HG03060 (cell line): ENCODE measurements at regions not wholly inside any gene's neighbourhood (a gene's known extent, or its start where the extent isn't known, plus 50 kb on each side); places are given as distances from the start of the nearest gene placed in this dataset.
"Not testable (repeated sequence)": the region's sequence is repeated elsewhere in the genome, so short reads cannot be mapped to it uniquely, and the experiment has no call there.

Experiments
- ATAC-seq: cut with Tn5 transposase; IDR thresholded peaks from one replicate; pipeline ENCODE4 v1.9.1; 2021; ENCODE audit warnings: low read depth, moderate number of reproducible peaks; ENCODE audit not compliant: unreplicated experiment

DNA sequence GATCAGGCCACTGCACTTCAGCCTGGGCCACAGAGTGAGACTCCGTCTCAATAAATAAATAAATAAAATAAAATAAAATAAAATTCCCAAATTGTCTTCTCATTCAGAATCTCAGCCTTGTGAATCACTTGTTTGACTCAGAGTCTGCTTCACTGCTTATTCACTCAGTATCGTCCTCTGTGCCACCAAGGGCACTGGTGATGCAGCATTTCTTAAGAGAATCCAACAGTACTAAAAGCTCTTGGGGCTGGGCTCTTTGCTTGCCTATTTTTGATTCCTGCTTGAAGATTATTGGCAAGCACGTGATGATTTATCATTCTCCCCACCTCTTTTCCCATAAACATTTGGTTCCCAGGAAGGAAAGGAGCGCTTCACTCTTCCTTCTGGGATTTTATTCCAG lies 54.8 kb upstream of the HMGB1 start:
- no peak for ATAC-seq

DNA sequence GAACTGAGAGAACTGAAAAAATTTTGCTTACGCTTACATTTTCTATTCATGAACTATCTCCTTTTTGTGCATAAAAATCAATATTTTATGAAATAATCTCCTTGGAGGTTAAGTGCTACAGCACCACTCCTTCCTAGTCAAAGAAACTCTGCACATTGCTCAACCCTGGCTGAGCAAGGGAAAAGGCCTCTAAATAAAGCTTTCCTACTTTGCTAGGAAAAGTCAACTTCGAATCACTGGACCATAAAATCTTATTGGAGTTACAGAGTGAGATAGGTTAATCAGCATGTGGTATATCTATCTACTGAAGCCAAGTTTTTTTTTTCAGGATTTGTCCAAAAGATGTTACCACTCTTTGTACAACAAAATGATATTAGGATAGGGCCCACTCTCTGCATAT lies 57.5 kb upstream of the HMGB1 start:
- ATAC-seq, result no peak

DNA sequence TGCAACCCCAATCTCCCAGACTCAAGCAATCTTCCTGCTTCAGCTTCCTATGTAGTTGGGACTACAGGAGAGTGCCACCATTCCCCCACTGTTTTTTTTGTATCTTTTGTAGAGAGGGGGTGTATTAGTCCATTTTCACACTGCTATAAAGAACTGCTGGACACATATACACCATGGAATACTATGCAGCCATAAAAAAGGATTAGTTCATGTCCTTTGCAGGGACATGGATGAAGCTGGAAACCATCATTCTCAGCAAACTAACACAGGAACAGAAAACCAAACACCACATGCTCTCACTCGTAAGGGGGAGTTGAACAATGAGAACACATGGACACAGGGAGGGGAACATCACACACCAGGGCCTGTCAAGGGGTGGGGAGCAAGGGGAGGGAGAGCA lies 58.1 kb upstream of the HMGB1 start:
- ATAC-seq, result not testable (repeated sequence)

DNA sequence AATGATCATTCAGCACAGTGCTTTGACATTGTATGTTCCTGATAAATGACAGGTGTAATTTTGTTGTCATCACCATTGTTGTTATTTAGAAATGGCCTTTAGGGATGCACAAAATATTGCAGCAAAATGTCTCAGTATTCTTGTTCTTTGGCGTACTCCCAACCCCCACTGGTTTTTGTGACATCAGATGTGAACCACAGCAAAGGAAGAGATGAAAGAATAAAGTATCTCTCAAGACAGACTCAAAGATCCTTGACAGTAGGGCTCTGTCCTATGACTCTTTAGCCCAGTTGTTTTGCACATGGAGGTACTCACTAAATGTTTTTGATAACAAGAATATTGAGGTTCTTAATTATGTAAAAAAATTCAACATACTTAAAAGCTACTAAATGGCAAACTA lies 59.5 kb upstream of the HMGB1 start:
- not testable (repeated sequence) for ATAC-seq

DNA sequence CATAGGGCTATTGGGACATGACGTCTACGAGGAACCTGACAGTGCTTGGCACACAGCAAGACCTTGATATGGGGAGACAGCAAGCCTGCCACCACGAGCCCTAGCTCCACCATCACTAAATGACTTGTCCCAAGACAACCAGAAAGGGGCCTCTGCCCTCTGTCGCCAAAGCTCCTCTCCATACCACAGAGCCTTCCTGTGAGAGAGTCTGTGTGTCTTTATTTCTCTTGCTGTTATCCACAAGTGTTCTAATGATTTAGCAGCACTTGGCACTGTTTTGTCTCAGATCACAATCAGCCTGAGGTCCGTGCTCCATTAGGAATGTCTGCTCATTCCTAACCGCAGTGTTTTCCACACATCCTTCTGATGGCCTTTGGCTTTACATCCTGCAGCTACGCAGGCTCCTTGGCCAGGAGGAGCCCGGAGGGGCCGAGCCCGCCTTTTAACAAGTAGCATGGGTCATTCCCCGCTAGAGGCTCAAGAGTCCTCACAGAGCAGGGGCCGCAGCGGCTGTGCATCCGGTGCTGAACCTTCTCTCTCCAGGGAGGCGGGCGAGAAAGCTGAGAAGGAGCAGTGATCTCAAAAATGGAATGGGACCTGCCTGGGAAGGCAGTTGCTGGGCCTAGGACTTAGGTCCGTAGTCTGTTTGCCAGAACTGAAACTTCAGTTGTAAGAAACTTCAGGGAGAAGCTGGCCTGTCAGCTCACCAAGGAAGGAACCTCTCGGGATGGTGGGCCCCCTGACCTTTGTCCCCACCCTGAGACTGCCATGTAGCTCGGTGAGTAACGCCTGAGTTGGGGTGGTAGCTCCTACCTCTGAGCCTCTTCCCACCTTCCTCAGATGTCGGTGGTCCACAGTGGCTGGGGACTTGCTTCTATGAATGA lies 61.1 kb upstream of the HMGB1 start:
- no peak for ATAC-seq

DNA sequence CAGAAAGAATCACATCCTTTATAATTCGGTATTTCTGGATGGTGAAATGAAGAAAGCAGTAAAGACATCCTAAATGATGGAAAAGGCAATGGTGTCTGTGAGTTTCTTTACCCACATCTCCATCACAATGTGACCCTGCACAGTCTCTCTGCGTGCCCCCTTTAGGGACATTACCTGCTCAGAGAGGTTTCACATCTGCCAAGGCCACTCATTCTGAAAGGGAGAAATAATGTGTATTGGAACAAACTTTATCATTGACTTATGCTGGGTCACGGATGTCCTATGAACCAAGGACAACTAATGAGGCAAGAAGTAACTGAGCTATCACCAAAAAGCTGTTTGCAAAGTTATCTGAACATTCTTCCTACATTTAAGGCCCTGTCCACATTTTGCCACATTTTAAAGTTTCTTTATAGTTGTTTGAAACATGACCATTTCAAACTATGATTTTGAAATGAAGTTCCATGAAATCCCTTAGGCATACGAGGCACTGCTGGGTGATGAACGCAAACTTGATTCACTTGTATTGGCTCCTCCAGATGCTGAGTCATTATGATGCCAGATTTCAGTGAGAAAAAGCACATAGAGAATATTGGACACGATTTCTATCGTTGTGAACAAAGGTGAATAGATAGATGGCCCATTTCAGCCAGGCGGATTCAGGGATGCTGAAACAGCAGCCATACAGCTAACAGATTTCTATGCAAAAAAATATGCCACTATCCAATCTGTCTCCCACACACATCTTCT lies 63.5 kb upstream of the HMGB1 start:
- peak; percentile 75 for ATAC-seq

DNA sequence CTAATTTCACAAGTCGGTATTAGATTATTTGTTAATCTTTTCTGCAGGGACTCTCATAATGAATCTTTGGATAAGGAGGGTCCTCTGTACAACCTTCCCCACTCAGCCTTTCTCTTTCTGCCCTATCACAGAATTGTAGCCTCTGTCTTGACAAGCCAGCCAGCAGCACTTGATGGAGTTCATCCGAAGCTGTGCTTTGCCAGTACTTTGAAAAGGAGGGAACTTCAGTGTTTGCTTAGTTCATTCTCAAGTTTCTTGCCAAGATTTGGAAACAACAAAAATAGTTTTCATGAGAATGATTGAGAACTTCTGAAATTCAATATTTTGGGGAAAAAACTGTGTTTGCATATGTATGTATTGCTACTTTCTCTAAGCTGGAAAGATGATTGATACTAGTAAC lies 69.3 kb upstream of the HMGB1 start:
- no peak for ATAC-seq

DNA sequence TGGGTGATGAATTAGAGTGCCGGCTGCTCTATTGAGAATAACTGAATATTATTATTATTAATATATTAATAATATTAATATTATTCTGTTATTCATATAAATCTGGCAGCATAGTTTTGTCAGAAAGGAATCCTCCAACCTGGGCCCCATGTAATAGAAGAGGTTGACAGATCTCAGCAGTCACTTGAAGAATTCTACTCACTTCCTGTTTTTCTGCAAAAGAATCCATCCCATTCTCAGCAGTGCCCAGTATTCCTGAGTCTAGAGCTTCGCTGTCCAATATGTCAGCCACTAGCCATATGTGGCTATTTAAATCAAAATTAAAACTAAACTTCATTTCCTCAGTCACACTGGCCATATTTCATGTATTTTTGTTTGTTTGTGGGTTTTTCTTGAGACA lies 72.4 kb upstream of the USPL1 start:
- no peak for ATAC-seq

DNA sequence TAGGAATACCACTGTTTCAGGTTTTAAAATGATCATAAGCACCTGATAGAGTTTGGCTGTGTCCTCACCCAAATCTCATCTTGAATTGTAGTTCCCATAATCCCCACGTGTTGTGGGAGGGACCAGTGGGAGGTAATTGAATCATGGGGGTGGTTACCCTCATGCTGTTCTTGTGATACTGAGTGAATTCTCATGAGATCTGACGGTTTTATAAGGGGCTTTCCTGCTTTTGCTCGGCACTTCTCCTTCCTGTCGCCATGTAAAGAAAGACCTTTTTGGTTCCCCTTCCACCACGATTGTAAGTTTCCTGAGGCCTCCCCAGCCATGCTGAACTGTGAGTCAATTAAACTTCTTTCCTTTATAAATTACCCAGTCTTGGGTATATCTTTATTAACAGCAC lies 69.7 kb upstream of the USPL1 start:
- not testable (repeated sequence) for ATAC-seq

DNA sequence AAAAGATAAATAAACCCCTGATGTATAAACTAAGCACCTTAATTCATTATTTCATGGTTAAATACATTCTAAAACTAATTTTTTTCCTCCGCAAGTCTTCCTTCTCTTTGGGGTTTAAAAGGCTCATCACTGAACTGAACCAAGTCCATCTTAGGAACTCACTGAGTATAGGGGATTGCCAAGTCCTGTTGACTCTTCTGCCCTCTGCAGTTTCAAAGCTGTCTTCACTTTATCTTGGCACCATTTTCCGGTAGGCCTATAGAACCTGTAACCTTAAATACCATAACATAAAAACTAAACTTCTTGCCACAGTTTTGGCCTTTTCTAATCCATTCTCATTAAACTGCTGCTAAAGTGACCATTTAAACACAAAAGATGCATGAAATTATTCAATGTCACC lies 66.5 kb upstream of the USPL1 start:
- no peak for ATAC-seq

DNA sequence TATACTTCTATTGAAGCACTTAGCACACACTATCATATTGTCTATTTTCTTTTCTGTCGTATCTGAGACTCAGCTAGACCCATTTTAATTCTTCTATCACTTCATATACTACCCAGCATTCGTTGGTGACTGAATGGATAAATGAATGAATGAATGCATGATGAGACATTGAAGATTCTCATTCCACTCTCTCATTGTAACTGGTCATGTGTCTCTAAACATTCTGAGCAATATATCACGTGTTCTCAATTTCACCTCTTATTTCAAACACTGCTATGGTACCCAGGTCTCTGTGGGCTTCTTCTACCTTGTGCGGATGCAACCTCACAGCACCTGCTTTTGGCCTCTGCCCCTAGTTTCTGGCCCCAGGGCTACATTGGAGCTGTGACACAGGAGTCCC lies 65.2 kb upstream of the USPL1 start:
- ATAC-seq, result no peak

DNA sequence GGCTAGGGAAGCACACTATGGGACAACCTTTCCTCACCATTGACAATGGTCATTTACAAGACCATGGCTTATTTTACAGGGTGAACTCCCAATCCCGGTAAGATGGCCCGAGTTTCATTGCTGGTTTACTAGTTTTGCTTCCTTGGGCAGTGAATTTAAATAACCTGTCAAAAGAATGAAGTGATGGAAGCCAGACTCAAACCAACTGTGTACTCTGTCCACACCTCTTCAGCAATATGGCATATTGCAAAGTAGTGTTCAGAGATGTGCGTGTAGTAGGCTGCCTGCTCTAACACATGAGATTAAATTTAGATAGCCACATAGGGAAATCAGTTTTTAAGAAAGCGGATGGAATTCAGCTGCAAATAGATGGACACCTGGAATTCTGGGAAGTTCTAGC lies 58.4 kb upstream of the USPL1 start:
- ATAC-seq, result no peak

DNA sequence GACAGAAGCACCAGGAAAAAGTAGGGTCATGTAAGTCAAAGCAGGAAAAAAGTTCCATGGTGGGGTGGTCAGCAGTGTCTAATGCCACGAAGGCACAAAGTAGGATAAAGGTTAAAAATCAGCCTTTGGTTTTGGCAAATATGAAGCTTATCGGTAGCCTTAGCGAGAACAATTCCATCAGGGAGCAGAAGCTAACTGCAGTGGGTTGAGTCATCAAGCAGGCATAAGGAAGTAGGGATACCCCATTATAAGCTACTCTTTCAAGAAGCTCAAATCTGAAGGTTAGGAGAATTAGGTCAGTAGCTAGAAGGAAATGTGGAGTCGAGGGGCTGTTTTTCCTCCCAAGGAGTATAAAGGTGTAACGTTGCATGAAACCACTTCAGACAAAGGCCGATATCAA lies 57.5 kb upstream of the USPL1 start:
- no peak for ATAC-seq

DNA sequence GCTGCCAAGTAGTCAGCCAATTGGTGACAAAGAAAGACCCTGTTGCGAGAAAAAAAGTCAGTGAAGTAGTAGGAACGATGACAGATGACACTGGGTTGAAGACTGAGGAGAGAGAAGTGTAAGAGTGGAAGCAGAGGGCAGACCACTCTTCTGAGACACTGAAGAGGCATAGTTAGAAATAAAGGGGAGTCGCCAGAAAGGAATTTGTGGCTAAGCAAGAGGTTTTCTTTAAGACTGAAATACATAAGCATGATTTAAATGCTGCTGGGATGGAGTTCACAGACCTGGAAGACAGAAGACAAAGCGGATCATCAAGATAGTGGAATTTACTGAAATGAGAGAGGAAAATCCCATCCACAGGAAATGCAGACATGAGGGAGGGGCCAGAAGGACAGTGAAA lies 56.2 kb upstream of the USPL1 start:
- ATAC-seq, result no peak

DNA sequence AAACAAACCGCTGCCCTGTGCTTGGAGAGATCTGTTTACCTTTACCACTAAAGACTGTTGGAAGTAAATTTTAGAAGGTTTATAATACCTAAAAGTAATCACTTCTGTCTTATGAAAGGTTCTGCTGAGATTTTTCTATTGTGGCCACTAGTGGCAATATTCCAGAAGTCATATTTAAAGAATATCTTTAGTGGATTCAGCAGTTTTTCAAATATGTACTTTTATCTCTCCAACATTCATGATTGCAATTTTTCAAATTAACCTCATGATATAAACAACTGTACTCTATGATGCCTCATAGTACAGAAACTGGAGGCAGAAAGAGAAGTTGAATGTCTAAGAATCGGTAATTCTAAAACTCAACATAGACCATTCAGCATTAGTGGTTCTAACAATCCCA lies 53.2 kb upstream of the USPL1 start:
- no peak for ATAC-seq

DNA sequence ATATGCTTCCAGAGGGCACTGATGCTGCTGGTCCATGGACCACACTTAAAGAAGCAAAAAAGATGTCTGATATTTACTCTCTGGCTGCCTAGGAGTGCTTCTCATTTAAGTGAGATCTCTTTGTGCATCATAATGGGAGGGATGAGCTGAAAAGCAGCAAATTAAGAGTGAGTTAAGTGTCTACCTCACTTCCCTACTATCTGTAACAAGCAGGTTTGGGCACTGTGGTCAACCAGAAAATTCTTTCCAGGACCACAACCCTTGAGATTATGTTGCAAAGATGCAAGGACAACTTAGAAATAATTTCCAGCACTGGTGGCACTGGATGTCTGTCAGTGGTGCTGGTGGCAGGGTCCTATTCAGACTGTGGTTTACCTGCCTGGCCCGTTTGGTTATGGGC lies 52.1 kb upstream of the USPL1 start:
- no peak for ATAC-seq

DNA sequence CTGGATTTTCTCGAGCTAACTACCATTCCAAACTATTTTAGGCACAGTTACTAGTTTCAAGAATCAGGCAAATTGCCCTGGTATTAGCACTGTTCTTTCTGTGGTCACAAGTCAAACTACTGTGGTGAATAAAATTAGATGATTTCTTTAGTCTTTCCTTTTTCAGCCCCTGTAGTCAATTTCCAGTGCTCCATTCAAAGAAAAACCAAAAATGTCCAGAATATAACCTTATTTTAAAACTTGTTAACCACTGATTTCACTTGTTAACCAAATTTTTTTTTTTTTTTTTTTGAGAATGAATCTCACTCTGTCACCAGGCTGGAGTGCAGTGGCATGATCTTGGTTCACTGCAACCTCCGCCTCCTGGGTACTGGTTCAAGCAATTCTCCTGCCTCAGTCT lies 50.6 kb upstream of the USPL1 start:
- no peak for ATAC-seq
